ENCODE measurements at regions not wholly inside any gene's neighbourhood (a gene's known extent, or its start where the extent isn't known, plus 50 kb on each side); places are given as distances from the start of the nearest gene placed in this dataset.

DNA sequence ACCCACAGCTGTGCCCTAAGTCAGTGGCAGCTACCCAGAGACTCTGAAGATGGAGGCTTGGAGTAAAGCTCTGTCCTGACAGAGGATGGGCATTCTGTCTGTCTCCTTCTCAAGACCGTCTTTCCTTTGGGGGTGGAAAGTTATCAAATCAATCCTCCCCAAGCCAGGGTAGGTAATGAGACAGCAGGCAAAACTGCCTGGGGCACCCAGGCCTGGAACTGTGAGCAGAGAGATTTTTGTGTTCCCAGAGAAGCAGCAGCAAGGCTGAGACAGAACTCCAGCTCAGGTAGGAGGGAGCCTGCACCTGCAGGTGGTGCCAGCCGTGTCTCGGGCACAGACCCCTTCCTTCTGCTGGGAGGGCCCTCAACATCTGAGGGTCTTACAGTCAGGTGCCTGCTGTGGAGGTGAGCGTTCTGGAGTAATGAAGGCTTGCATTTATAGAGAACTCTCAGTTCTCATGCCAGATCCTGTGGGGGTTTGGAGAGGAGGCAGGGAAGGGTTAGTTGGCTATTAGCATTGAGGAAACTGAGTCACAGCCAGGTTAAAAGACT, 95.6 kb downstream of the RIPK4 start:
- no peak for DNase-seq (ENCODE audit: low spot score)

DNA sequence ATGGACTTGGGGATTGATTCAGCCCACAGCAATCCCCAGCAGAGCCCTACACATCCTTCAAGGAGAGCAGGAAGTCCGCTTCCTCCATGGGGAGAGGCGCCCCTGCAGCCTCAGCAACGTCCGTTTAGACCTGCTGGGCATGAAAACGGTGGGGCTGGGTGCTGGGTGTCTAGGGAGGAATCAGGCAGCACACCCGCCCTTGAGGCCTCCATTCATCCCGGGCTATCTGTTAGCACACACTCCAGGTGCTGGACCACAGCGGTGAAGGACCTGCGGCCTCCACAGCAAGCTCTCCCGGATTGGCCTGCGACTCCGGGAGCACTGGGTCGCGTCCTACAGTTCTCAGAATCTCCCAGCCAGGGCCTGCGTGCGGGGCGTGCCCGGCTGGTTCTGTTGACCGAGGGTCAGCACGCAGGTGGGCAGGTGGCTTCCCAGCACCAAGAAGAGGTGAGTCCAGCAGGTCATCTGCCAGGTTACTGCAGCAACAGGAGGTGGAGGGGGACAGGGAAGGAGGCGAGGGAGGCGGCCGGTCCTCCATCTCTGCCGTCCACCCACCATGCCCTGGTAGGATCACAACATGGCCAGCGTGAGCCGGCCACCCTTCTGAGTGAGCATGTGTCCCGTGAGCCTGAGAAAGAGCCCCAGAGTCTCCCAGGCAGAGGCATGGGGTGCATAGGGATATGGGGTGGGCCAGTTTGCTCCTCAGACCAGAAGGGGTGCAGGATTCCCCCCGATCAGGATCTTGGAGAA, 96.6 kb downstream of the RIPK4 start:
- DNase-seq (ENCODE audit: low spot score) = no peak

DNA sequence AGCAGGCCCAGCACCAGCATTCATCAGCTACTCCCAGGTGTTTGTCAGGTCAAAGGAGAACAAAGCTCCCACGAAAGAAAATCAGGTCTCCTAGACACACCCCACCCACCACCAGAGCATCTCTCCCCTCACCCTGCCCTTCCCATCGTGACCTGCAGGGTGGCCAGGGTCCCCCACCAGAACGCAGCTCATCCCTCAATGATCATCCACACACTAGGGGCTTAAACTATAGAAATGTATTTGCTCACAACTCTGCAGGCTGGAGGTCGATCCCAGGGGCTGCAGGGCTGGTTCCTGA, 97.4 kb downstream of the RIPK4 start:
- no peak for DNase-seq (ENCODE audit: low spot score)

DNA sequence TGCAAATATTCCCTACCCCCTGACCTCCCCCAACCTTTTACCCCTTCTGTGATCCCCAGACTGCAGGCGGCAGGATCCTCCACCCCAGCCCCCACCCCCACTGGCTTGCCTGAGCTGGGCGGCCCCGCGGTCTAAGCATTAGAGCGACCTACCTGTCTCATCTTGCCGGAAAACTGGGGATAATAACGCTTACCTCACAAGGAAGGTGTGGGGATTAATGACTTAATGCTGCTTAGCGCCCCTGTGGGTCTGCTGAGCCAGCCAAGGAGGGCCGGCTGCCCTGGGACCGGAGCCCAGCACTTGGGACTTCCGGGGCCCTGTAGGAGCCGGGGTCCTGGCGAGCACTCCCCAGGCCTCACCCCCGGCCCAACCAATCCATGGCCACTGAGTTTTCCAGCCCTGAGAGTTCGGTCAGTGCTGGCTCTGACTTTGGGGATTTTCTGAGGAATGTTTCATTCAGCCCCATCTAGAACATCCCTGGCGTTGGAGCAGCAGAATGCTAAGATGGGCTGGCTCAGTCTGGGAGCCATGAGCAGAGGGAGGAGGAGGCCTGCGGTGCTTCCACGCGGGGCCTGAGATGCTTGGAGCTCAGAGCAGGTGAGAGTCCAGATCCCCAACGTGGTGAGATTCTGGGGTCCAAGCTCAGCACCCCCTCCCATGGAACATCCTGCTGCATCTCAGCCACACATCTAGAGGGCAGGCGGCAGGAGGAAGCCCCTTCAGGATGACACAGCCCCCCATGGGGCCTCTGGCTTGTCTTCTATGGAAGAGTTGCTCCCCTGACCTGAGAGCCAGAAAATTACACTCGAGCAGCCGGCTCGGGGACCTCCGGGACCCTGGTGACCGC, 97.9 kb downstream of the RIPK4 start:
- no peak for DNase-seq (ENCODE audit: low spot score)

DNA sequence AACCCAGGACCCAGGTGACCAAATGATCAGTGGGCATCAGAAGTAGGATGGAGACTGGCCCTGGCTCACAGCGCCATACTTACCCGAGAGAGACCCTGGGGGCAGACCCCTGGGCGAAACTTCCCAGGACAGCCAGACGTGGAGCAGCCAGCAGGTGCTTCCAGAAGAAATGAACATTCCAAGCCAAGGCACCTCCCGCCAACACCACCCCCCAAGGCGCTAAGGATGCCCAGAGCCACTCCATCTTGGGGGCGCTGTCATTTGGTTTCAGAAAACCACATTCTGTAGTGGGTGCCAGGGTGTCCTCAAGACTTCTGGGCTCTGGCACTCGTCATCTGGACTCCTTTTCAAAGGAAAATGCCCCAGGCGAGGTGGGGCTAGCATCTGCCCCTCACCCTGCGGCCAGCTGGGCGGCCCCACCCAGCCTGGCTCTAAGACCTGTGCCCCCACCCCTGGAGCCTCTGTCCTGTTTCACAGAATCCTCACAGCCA, 98.8 kb downstream of the RIPK4 start:
- no peak for DNase-seq (ENCODE audit: low spot score)

DNA sequence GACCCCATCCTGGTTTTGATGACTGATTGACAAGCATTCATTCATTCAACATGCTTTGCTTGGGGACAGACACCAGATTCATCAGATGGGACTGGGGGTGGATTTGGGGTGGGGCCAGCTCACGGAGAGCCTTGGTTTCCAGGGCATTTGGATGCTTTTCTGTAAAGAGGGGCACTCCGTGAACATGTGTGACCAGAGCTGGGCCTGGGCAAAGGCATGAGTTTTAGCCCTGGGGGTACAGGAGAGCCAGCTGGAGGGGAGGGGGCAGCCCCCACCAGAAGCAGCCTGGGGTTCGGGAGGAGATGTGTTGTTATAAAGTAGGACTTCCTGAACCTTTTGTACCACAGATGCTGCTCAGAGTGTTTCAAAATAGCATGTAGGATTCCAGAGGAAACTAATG, 99.7 kb downstream of the RIPK4 start:
- DNase-seq (ENCODE audit: low spot score) = no peak

DNA sequence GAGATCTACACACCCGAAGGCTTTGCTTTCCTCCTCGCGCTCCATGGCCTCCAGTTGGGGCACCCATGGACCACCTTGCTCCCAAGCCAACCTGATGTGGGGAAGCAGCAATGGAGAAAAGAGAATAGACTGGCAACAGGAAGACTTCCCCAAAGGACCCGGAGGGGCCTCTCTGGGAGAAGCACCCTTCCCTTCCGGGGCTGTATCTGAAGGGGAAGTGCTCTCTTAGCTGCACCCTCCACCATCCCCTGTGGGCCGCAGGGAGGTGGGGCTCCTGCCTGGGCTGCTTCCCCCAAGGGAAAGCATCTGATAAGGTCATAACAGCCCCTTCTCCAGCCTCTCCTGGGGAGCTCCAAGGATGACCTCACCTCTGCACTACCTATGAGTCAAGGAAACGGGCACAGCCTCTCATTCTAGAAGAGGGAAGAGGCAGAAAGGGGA, 100.2 kb downstream of the RIPK4 start:
- DNase-seq (ENCODE audit: low spot score) = no peak

DNA sequence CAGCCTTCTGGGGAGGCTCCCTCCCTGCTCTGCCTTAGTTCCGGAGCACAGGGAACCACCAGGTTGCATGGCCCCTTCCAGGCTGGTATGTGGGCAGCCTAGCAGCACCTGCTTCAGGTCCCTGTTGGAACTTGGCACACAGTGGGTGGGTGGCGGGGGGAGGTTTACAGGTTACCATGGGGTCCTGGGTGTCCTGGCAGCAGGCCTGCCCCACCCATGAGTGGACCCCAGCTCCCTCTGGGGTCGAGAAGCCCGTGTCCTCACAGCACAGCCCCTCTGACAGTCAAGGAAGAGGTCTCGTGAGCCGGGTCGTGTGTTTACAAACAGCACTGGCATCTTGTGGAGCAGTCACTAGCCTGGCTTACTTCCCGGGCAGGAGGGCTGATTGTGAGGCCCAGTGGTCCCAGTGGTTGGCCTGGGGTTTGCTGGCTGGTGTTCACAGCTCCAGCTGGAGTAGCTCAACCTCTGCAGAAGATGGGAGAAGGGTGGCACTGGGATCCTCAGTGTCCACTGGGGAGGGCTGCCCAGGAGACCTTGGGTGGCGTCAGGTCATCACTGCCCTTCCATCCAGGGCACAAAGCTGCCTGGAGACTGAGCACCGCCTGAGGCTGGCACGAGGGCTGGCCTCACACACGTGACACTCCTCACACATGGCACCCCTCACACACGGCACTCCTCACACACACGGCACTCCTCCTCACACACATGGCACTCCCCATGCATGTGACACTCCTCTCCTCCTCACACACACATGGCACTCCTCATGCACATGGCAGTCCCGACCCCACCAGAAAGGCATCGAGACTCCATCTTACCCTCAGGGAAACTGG, 100.9 kb downstream of the RIPK4 start:
- no peak for DNase-seq (ENCODE audit: low spot score)

DNA sequence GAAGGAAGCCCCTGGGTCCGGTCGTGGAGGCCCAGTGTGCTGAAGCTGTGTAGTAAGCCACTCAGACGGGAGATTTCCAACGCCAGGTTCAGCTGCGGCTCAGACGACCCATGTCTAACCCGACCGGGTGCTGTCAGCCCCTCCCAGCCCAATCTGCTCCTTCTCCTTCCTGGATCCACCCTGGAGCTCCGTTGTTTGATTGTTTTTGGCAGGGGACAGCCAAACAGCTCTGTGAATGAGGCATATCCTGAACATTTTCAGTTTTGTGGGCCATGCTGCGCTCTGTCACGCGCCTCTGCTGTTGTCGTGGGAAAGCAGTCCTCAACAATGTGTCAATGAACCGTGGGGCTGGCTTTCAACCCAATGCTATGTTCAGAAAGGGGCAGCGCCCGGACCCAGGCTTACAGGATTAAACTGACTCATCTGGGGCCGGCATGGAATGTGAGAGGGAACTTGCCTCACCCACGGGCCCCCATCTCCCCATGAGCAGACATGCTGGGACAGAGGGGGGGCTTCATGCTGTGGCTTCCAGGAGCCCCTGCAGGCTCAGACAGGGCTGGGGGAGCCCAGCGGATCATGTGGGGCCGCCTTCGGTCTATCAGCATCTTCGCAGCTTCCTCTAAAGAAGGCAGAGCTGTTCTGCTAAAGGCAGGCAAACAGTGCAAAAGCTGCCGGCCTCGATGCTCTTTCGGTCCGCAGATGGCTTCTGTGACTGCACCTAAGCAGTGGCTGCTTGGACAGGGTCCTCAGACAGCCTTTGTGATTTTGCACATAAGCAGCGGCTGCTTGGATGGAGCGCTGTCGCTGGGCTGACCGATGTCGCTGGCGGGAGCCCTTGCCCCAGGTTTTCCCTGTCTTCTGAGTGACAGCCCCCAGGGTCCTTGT, 101.7 kb downstream of the RIPK4 start:
- no peak for DNase-seq (ENCODE audit: low spot score)

DNA sequence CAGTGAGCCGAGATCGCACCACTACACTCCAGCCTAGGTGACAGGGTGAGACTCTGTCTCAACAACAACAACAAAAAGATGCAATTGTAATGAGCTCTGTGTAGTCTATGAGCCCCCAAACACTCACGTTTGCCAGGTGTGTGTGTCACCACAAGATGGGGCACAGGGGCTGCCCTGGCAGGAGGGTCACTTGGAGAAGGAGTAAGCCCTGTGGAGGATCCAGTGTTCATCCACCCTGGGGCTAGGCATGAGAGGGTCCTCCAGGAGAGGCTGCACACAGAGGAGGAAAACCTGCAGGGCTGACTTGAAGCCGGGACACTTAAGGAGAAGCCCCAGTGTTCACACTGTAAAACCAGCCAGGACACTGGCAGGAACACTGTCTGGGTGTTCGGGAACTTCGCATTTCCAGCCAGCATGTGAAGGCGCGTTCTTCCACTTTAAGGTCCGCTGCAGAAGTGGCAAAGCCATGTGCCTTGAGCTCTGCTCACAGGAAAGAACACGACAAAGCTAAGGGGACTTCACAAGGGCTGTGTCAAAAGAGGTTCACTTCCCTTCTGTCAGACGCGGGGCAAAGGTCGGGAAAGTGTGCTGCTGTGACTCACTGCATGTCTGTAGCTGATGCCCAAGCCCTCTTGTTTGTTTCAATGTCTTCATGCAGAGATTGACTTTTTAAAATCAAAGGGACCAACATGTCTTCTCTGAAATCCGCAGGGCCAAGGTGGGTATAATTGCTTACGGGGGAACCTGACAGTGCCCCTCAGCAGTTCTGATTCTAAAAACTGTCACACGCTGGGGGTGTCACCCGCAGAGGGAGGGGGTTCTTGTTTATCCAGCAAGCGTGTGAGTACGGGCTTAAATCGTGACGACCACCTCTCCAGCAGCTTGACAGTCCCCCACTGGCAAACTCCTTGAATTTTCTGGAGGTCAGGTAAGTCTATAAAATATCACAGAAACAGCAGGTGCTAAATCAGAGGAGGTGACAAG, 102.8 kb downstream of the RIPK4 start:
- DNase-seq (ENCODE audit: low spot score) = no peak

DNA sequence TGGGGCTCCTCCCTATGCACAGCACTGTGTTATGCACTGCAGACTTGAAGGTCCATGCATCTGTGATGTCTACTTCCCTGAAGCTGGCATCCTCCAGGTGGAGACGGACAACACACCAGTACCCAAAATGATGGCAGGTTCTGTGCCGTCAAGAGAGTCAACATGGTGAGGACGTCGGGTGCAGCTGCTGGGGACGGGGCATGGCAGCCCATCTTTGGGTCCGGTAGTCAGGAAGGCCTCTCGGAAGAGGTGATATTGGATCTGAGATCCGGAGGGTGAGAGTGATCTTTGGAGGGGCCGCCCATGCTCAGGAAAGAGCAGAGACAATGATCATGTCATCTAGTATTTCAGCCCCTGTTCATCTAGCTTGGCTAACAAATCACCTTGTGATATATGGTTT, 104.1 kb downstream of the RIPK4 start:
- no peak for DNase-seq (ENCODE audit: low spot score)

DNA sequence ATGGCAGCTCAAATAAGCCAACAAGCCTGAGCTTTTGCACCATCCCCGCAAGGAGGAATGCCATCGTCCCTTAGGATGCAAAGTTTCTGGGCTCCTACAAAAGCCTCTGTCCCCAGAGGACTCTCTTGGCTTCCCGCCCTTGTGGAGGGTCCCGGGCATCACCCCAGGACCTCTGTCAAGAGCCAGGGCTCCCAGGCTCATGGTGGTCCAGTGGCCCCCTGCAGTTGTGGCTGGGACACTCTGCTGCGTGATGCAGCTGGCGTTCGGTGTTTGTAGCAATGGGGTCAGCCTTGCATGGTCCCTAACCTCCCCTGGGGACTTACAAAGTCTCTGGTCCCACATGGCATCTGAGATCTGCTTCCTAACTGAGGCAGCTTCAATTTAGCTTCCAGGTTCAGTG, 104.7 kb downstream of the RIPK4 start:
- no peak for DNase-seq (ENCODE audit: low spot score)

DNA sequence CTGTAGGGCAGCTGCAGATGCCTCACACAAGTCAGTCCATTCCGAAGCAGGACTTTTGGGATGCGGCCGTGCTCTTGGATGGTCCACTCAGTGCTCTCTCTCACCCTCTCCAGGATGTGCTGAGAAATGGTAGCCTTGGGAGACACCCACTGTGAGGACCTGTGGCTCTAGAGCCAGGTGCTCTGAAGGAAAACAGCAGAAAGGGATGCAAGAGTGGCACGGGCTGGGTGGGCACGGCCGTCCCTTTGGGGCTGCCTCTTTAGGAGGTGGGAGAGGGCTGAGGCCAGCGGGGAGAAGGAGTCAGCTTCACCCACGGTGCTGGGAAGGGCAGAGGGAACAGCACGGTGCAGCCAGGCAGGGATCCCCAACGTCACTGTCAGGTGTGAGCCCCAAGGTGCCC, 106.1 kb downstream of the RIPK4 start:
- no peak for DNase-seq (ENCODE audit: low spot score)

DNA sequence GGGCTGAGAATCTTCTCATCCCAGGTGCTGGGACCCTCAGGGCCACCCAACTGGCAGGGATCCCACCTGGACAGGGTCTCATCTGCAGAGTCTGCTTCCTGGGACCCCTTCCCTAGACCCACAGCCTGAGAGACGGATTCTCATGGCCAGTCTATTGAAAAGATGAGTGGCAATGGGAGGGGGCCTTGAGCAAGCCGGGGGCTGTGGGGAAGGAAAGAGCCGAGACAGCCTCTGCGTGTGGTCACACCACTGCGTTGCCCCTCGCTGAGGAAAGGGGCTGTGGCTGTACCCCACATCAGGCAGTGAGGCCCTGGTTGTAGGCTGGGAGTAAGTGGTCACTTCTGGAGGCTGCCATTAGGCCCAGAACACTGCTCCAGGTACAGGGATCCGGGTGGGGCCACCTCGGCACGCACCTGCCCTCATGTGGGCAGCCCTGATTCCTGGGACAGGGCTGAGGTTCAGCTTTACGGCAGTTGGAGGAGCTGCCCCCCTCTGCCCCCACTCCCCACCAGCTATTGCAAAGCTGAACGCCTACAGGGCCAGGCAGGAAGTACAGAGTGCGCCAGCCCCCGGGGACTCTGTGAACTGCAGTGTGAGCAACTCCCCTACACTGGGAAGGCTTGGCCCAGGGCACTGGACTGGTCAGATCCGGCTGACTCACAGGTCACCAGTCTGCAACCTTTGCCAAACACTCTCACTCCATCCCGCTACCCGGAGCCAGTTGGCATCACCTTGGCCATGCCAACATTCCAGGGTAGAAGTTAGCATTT, 106.9 kb downstream of the RIPK4 start:
- no peak for DNase-seq (ENCODE audit: low spot score)

DNA sequence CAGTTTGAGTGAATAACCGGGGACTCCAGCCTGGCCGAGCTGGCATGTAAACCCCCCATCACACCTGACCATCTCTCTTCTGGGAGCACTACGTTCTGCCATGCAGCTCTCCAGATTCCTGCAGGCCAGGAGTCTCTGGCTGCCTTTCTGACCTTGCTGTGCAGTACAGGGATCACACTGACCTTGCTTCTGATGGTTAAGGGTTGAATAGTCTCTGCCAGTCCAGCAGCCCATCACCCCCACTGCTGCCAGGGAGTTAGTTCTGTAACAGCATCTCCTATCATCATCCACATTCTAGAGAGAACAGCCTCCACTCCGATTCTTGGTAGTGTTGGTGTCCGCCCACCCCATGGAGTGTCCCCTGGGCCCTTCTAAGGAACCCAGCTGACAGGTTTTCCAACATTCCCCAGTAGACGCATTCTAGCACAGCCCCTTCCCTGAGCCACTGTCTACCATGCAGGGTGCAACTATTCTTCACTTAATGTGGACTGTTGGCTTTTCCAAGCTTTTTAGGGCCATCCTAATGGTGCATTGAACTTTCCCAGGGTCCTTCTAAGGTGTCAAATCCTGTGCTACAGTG, 109.8 kb downstream of the RIPK4 start:
- no peak for DNase-seq (ENCODE audit: low spot score)

DNA sequence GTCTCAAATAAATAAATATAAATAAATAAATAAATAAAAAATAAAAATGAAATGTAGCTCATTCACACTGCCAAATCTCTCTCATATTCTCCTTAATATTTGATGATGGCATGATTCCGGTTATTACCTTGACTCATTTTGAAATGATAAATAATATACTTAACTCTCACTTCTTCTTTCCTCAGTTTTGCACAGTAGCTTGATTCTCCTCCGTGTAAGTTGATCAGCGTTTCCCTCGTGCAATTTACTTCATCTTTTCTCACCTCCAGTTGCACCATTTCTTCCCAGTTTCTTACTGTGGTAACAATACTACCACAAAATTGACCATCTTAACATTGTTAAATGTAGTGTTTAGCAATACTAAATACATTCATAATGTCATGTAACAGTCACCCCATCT, 111.6 kb downstream of the RIPK4 start:
- no peak for DNase-seq (ENCODE audit: low spot score)

DNA sequence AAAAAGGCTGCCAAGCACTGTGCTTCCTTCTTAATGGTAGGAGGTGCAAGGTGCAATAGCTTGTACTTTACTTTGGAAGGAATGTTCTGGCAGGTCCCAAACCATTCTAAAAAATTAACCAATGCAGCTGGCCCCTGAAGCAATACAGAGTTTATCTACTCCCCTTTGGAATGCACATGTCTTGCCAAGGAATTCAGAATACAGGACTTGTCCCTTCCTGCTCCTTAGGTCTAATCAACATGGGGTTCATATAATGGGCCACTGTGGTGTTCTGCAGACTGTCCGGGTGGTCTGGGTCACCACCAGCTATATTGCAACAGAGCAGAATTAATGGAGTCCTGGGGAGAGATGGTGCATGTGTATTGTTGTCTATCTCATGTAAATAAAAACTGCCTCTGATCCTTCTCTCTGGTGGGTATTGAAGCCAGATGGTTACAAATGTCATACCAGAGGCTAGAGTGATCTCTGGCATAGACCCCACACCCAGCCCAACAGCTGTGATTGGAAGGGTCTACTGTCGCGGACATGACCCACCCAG, 112.8 kb downstream of the RIPK4 start:
- DNase-seq (ENCODE audit: low spot score) = no peak

DNA sequence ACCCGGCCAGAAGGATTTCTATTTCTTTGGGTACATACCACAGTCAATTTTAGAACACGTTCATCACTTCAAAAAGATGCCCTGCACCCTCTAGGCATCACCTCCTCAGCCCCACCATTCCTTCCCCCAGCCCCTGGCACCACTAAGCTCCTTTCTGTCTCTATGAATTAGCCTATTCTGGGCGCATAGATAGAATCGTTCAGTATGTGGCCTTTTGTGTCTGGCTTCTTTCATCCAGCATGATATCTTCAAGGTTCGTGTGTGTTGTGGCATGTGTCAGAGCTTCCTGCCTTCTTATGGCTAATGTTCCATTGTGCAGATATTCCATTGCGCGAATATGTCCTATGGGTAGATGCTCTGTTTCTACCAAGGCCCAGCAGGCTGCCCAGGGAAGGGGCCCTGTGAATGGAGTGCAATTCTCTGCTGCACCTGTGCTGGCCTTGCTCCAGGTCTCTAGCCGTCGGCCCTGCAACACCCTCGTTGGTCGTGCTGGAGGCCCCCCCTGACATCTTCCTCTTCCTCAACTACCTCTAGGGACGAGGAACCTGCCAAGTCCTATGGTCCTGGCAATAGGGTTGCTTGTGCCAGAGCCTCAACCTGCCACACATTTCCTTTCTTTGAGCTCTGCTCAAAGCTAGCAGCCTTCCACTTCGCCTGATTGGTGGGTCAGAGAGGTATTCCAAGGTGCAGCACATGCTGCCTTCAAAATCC, 113.5 kb downstream of the RIPK4 start:
- no peak for DNase-seq (ENCODE audit: low spot score)
